Calu3 (cell line): ENCODE measurements at regions not wholly inside any gene's neighbourhood (a gene's known extent, or its start where the extent isn't known, plus 50 kb on each side); places are given as distances from the start of the nearest gene placed in this dataset.

Experiments
- BruUV-seq: library from RNA; stranded (reverse); fragments of 400-500 nt; replicated peaks from 2 replicates; lab custom pipeline; 2021; lab: Mats Ljungman, UMichigan
- CTCF ChIA-PET: fragments of 300-600 bp; sonication (Branson Sonifier 250); formaldehyde crosslinking; loops from one replicate; lab custom pipeline; 2022; ENCODE audit warnings: antibody characterized with exemption; lab: Charles Lee
- DNase-seq: peaks from one replicate; pipeline ENCODE4 v3.0.0; 2022
- H3K27ac Mint-ChIP-seq: one replicate; pipeline ENCODE4 v1.8.0; 2022; ENCODE audit warnings: mixed read lengths; ENCODE audit not compliant: unreplicated experiment
- H3K27me3 Mint-ChIP-seq: one replicate; pipeline ENCODE4 v1.8.0; 2022; ENCODE audit warnings: mixed read lengths; ENCODE audit not compliant: unreplicated experiment
- H3K36me3 Mint-ChIP-seq: one replicate; pipeline ENCODE4 v1.8.0; 2022; ENCODE audit warnings: mild to moderate bottlenecking, moderate library complexity, mixed read lengths; ENCODE audit not compliant: insufficient read depth, unreplicated experiment
- H3K4me1 Mint-ChIP-seq: one replicate; pipeline ENCODE4 v1.8.0; 2022; ENCODE audit warnings: mild to moderate bottlenecking, low read depth, mixed read lengths; ENCODE audit not compliant: unreplicated experiment
- H3K4me3 Mint-ChIP-seq: one replicate; pipeline ENCODE4 v1.8.0; 2022; ENCODE audit warnings: mild to moderate bottlenecking, low read depth, moderate library complexity, mixed read lengths; ENCODE audit not compliant: unreplicated experiment
- H3K9me3 Mint-ChIP-seq: one replicate; pipeline ENCODE4 v1.8.0; 2022; ENCODE audit warnings: low read depth, mixed read lengths; ENCODE audit not compliant: unreplicated experiment
- CTCF ChIP-seq: fragments of 200-600 bp; IDR thresholded peaks from one replicate; pipeline ENCODE4 v1.8.0; 2022; ENCODE audit warnings: antibody characterized with exemption; ENCODE audit not compliant: unreplicated experiment
- intact Hi-C: fragments of 100-400 bp; cut with micrococcal nuclease; formaldehyde crosslinking; loops from one replicate; pipeline ENCODE4 v1.10.0; 2022; ENCODE audit not compliant: unreplicated experiment

- H3K27ac Mint-ChIP-seq = no peak overlapping the region
- CTCF ChIA-PET = no interaction called here
- intact Hi-C loops = no loop called here
- no peak for DNase-seq
- no peak for TF ChIP-seq CTCF
- no peaks in the 10 kb centered on the region for H3K4me1 Mint-ChIP-seq
- no peak overlapping the region for H3K4me3 Mint-ChIP-seq
- BruUV-seq = no TSS peak
- H3K27me3 Mint-ChIP-seq = peaks cover 44% of the 10 kb centered on the region
- H3K9me3 Mint-ChIP-seq = no peaks in the 10 kb centered on the region
- H3K36me3 Mint-ChIP-seq = no peaks in the 10 kb centered on the region
These were observed 125.3 kb downstream of the TWIST2 start for GRCh38 chr2:238973038-238973739.

- no peaks in the 10 kb centered on the region for H3K4me1 Mint-ChIP-seq
- peaks cover 42% of the 10 kb centered on the region for H3K27me3 Mint-ChIP-seq
- no peak for TF ChIP-seq CTCF
- intact Hi-C loops = no loop called here
- H3K9me3 Mint-ChIP-seq = no peaks in the 10 kb centered on the region
- no peak for DNase-seq
- no peak overlapping the region for H3K4me3 Mint-ChIP-seq
- CTCF ChIA-PET = interaction anchor here (0.7 kb wide), 1 partner anchor 53 kb away, joined by 4 read pairs; no protein-coding TSS in a partner anchor
- BruUV-seq = no TSS peak
- H3K36me3 Mint-ChIP-seq = no peaks in the 10 kb centered on the region
- no peak overlapping the region for H3K27ac Mint-ChIP-seq
These were observed 126.2 kb downstream of the TWIST2 start for GRCh38 chr2:238974081-238974480.

DNA sequence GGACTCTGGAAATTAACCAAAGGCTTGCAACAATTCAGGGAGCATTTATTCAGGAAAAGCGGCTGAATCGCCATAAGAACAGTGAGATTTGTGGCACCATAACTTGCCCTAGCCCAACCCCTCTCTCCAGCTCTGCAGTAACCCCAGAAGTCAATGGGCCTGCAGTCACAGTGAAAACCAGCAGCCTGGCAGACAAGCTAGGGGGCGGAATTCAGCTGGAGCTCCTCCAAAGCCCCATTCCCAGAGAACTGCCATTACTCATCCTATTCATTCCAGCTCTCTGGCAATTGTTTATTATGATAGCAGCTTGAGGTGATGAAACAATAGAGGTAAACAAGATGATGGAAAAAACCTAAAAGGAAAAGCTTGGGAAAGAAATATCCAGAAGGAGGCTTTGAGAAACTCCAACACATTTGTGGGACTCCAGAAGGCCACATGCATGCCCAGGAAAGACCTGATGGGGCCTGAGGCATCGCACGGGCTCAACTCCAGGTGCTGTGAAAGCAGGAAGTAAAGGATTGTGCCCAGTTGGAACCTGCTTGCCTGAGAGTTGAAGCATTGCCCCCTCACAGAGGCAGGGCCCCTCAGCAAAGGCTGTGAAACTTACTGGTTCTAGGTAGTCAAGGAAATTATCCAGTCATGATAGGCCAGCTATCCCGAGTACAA lies 126.7 kb downstream of the TWIST2 start:
- TF ChIP-seq CTCF = no peak
- intact Hi-C loops = no loop called here
- no peak for DNase-seq
- Mint-ChIP-seq H3K27ac (no peak overlapping the region), H3K9me3 (no peaks in the 10 kb centered on the region), H3K4me1 (no peaks in the 10 kb centered on the region), H3K4me3 (no peak overlapping the region), H3K27me3 (peaks cover 37% of the 10 kb centered on the region), H3K36me3 (no peaks in the 10 kb centered on the region)
- no TSS peak for BruUV-seq
- CTCF ChIA-PET = interaction anchor here (0.7 kb wide), 1 partner anchor 53 kb away, joined by 4 read pairs; no protein-coding TSS in a partner anchor

- intact Hi-C loops = no loop called here
- Mint-ChIP-seq H3K9me3 (no peaks in the 10 kb centered on the region), H3K27me3 (peaks cover 29% of the 10 kb centered on the region), H3K36me3 (no peaks in the 10 kb centered on the region), H3K4me1 (no peaks in the 10 kb centered on the region), H3K27ac (no peak overlapping the region), H3K4me3 (no peak overlapping the region)
- no TSS peak for BruUV-seq
- CTCF ChIA-PET = no interaction called here
- DNase-seq = no peak
- no peak for TF ChIP-seq CTCF
These were observed 127.5 kb downstream of the TWIST2 start for GRCh38 chr2:238975408-238975807.
